OCI-LY1 (cell line): ENCODE measurements at regions not wholly inside any gene's neighbourhood (a gene's known extent, or its start where the extent isn't known, plus 50 kb on each side); places are given as distances from the start of the nearest gene placed in this dataset.

ENCODE experiments used
- H2AFZ ChIP-seq: fragments of 200-600 bp; sonication (generic), shearing (Covaris generic); 2 replicates; pipeline ENCODE4 v1.6.0; 2014; ENCODE audit warnings: antibody characterized with exemption, mild to moderate bottlenecking, low read length
- H3F3A ChIP-seq: fragments of 200-600 bp; sonication (generic), shearing (Covaris generic); 2 replicates; pipeline ENCODE4 v1.6.0; 2014; ENCODE audit warnings: mild to moderate bottlenecking, antibody characterized with exemption, low read length, moderate library complexity; ENCODE audit not compliant: insufficient read depth
- H3K27ac ChIP-seq: fragments of 200-600 bp; sonication (generic); 2 replicates; pipeline ENCODE4 v1.5.1; 2014; ENCODE audit warnings: low read length, mixed run types, mild to moderate bottlenecking, low read depth; ENCODE audit not compliant: poor library complexity, severe bottlenecking
- H3K27me3 ChIP-seq: fragments of 200-600 bp; sonication (generic); 2 replicates; pipeline ENCODE4 v1.6.0; 2014; ENCODE audit warnings: antibody characterized with exemption, mild to moderate bottlenecking, low read length, moderate library complexity; ENCODE audit not compliant: insufficient read depth
- H3K36me3 ChIP-seq: fragments of 200-600 bp; sonication (generic); 2 replicates; pipeline ENCODE4 v1.6.1; 2014; ENCODE audit warnings: mild to moderate bottlenecking, antibody characterized with exemption, low read length, moderate library complexity, mixed read lengths; ENCODE audit not compliant: insufficient read depth
- H3K4me1 ChIP-seq: fragments of 200-600 bp; sonication (generic); 2 replicates; pipeline ENCODE4 v1.5.1; 2014; ENCODE audit warnings: mild to moderate bottlenecking, low read length, moderate library complexity; ENCODE audit not compliant: insufficient read depth, severe bottlenecking
- H3K4me2 ChIP-seq: fragments of 200-600 bp; sonication (generic), shearing (Covaris generic); 2 replicates; pipeline ENCODE4 v1.6.1; 2014; ENCODE audit warnings: low read length
- H3K4me3 ChIP-seq: fragments of 200-600 bp; sonication (generic); 2 replicates; pipeline ENCODE4 v1.5.1; 2014; ENCODE audit warnings: low read length, low read depth, mild to moderate bottlenecking, mixed read lengths; ENCODE audit not compliant: poor library complexity, severe bottlenecking
- H3K79me2 ChIP-seq: fragments of 200-600 bp; shearing (Covaris generic); 2 replicates; pipeline ENCODE4 v1.6.1; 2016; ENCODE audit warnings: mixed run types, low read length, mixed read lengths; ENCODE audit not compliant: insufficient read depth
- H3K9ac ChIP-seq: fragments of 200-600 bp; sonication (generic), shearing (Covaris generic); 2 replicates; pipeline ENCODE4 v1.6.1; 2014; ENCODE audit warnings: mild to moderate bottlenecking, low read length, mixed read lengths
- H3K9me2 ChIP-seq: fragments of 200-600 bp; sonication (generic), shearing (Covaris generic); 2 replicates; pipeline ENCODE4 v1.6.1; 2014; ENCODE audit warnings: low read depth, mild to moderate bottlenecking, low read length, mixed read lengths
- H3K9me3 ChIP-seq: fragments of 200-600 bp; shearing (Covaris generic); 2 replicates; pipeline ENCODE4 v1.6.1; 2014; ENCODE audit warnings: low read length, mixed read lengths
- H4K20me1 ChIP-seq: fragments of 200-600 bp; sonication (generic), shearing (Covaris generic); 2 replicates; pipeline ENCODE4 v1.6.0; 2016; ENCODE audit warnings: mild to moderate bottlenecking, low read length; ENCODE audit not compliant: insufficient read depth
- CTCF ChIP-seq: fragments of 200-600 bp; sonication (generic), shearing (Covaris generic); IDR thresholded peaks from 2 replicates; pipeline ENCODE4 v1.5.1; 2017; ENCODE audit warnings: mild to moderate bottlenecking, antibody characterized with exemption, low read length, moderate library complexity, mixed read lengths
- EZH2 ChIP-seq: fragments of 200-600 bp; sonication (generic), shearing (Covaris generic); IDR thresholded peaks from 2 replicates; pipeline ENCODE4 v1.8.0; 2017; ENCODE audit warnings: borderline replicate concordance, mixed run types, mild to moderate bottlenecking, antibody characterized with exemption, low read length, moderate library complexity, mixed read lengths

GRCh38 chr20:55676097-55676496, 329.2 kb downstream of the CBLN4 start:
- Histone ChIP-seq H3K79me2 (no peaks in the 10 kb centered on the region), H3K27me3 (no peaks in the 10 kb centered on the region), H2AFZ (no peak overlapping the region), H3K4me2 (no peak overlapping the region), H3K9me3 (no peaks in the 10 kb centered on the region), H3F3A (no peaks in the 10 kb centered on the region), H3K4me1 (no peaks in the 10 kb centered on the region), H3K36me3 (no peaks in the 10 kb centered on the region), H3K27ac (no peak overlapping the region), H3K9me2 (no peaks in the 10 kb centered on the region), H3K4me3 (no peak overlapping the region), H3K9ac (no peak overlapping the region), H4K20me1 (no peaks in the 10 kb centered on the region)
- no peak for TF ChIP-seq CTCF
- no peak for TF ChIP-seq EZH2

GRCh38 chr20:55668631-55669030, 336.7 kb downstream of the CBLN4 start:
- Histone ChIP-seq H3K4me2 (no peak overlapping the region), H3K4me3 (no peak overlapping the region), H3K9me3 (no peaks in the 10 kb centered on the region), H3K27ac (no peak overlapping the region), H3F3A (no peaks in the 10 kb centered on the region), H3K9ac (no peak overlapping the region), H3K27me3 (no peaks in the 10 kb centered on the region), H3K36me3 (no peaks in the 10 kb centered on the region), H3K4me1 (no peaks in the 10 kb centered on the region), H2AFZ (no peak overlapping the region), H3K79me2 (no peaks in the 10 kb centered on the region), H4K20me1 (no peaks in the 10 kb centered on the region), H3K9me2 (no peaks in the 10 kb centered on the region)
- TF ChIP-seq EZH2 (no peak), CTCF (no peak)

GRCh38 chr20:55667955-55668354, 337.4 kb downstream of the CBLN4 start:
- Histone ChIP-seq H3K9me2 (no peaks in the 10 kb centered on the region), H3K4me1 (no peaks in the 10 kb centered on the region), H3F3A (no peaks in the 10 kb centered on the region), H3K36me3 (no peaks in the 10 kb centered on the region), H3K4me3 (no peak overlapping the region), H3K27me3 (no peaks in the 10 kb centered on the region), H3K79me2 (no peaks in the 10 kb centered on the region), H3K9ac (no peak overlapping the region), H2AFZ (no peak overlapping the region), H3K9me3 (no peaks in the 10 kb centered on the region), H4K20me1 (no peaks in the 10 kb centered on the region), H3K27ac (no peak overlapping the region), H3K4me2 (no peak overlapping the region)
- TF ChIP-seq CTCF (no peak), EZH2 (no peak)
